T-helper 9 cell (primary cell): ENCODE measurements at regions not wholly inside any gene's neighbourhood (a gene's known extent, or its start where the extent isn't known, plus 50 kb on each side); places are given as distances from the start of the nearest gene placed in this dataset.
"Not testable (repeated sequence)": the region's sequence is repeated elsewhere in the genome, so short reads cannot be mapped to it uniquely, and the experiment has no call there.

Experiments
- DNase-seq: peaks from one replicate; pipeline ENCODE4 v3.0.0-alpha.2; 2020

GRCh38 chr6:14218519-14218800 lies 100.9 kb downstream of the CD83 start:
- DNase-seq, result no peak

- no peak for DNase-seq
Measured at GRCh38 chr6:14221564-14222279, 104.2 kb downstream of the CD83 start.

DNA sequence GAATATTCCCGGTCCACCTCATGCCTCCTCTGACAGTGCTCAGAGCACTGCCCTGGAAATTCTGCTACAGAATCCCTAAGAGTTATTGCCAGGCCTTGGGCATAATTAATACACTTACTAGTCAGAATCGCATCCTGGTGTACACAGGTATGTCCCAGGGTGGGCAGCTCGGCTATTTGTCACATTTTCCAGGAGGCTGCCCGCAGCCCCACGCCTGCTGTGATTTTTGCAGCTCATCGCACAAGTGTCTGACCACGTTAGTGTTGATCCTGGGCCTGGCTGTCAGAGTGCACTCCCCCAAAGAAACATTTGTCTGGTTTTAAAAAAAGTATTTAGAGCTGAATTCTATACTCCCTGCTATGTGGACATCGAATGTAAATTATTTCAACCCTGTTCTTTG lies 105.4 kb downstream of the CD83 start:
- DNase-seq, result no peak

DNA sequence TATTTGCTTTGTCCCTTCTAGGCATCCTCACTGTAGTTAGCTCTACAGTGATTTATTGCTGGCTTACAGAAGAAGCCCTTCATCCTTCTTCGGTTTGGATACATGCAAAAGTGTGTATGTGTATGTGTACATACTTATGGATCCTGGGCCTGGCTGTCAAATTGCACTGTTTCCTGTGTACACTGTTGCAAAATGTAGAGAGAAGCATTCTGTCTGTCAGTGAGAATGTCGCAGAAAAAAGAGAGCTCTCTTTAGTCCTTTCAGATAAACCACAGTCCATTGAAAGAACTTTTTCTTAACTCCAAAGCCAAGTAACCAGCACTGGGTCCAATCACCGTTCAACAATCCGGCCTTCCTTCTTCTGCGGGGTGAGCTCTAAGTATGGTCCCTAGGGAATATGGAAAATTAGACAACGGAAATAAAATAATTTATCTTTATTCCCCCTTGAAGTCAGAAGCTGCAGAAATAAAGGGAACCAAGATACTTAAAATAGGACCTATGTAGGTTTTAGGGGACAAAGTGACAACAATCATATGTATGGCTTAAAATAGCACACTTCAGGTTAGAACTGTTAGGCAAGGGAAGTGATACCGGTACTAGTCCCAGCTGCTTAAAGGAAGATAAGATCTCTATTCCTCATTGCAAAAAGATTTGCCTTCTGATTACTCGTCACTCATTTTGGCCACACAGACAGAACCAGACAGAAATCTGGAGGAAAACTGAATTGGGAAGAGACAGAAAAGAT lies 107.0 kb downstream of the CD83 start:
- no peak for DNase-seq

GRCh38 chr6:14226051-14226660 lies 108.6 kb downstream of the CD83 start:
- no peak for DNase-seq

- no peak for DNase-seq
Measured at GRCh38 chr6:14228571-14228970, 111.0 kb downstream of the CD83 start.

DNA sequence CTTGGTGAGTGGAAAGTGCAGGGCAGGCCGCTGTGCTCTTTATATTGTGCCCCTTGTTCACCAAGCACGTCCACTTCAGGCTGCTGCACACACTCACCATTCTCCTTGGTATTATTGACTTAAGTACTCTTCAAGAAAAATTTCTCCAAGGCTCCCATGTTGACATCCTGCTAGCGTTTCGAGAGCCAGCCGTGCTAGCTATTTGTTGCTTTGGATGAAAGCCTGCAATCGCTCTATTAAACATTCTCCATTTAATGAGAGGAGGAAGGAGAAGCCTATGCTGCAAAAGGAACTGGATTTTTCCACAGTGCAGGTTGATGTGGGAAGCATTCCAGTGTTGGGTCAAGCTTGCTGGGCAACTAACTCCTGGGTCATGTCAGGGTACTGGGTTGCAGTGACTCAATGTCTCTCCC lies 113.5 kb downstream of the CD83 start:
- DNase-seq, result no peak

GRCh38 chr6:14231501-14232280 lies 114.1 kb downstream of the CD83 start:
- no peak for DNase-seq

- no peak for DNase-seq
Measured at GRCh38 chr6:14232889-14233288, 115.3 kb downstream of the CD83 start.

- DNase-seq, result no peak
Measured at GRCh38 chr6:14235653-14236356, 118.2 kb downstream of the CD83 start.

DNA sequence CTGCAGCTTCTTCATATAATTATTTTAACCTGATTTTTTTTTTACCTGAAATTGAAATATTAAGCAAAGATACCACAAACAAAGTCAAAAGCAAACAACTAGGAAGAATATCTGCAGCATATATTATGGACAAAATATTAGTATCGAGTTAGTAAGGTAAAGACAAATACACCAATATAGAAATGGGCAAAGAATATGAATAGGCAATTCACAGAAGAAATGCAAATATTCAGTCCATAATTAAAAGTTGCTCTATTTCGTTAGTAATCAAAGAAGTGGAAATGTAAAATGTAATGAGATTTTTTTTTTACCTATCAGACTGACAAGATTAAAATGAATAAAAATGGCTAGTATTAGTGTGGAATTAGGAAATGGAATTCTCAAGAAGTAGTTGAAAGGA lies 121.5 kb downstream of the CD83 start:
- DNase-seq, result no peak

DNA sequence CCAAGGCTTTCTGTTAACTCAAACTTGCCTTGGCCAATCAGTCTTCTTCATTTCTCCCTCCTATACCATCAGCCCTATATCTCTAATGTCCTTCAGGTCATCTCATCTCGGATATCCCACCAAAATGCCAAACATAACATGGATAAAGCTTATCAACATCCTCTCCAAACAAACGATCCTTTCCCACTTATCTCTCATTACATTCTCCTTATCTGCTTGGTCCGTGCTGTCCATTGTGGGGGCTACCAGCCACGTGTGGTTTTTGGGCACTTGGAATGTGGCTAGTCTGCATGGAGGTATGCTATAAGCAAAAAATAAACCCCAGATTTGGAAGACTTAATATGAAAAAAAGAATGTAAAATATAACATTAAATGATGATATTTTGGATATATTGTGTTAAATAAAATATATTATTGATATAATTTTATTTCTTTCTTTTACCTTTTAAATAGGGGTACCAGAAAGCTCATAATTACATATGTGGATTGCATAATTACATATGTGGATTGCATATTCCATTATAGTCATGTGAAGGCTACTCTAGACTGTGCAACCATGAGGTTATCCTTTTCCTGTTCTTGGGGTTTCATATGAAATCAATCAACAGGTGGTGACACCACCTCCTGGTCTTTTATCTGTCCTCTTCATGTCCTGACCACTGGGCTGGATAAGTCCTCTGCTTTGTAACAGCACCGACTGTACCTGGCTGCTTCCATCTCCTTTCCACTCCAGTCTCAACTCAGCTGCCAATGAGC lies 123.0 kb downstream of the CD83 start:
- no peak for DNase-seq

GRCh38 chr6:14241255-14242070 lies 123.9 kb downstream of the CD83 start:
- DNase-seq, result no peak

DNA sequence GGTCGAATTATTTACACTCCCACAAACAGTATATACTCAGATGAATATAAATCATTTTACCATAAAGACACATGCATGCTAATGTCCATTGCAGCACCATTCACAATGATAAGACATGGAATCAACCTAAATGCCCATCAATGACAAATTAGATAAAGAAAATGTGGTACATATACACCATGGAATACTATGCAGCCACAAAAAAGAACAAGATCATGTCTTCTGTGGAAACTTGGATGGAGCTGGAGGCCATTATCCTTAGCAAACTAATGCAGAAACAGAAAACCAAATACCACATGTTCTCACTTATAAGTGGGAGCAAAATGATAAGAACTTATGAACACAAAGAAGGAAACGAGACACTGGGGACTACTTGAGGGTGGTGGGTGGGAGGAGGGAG lies 125.3 kb downstream of the CD83 start:
- not testable (repeated sequence) for DNase-seq

DNA sequence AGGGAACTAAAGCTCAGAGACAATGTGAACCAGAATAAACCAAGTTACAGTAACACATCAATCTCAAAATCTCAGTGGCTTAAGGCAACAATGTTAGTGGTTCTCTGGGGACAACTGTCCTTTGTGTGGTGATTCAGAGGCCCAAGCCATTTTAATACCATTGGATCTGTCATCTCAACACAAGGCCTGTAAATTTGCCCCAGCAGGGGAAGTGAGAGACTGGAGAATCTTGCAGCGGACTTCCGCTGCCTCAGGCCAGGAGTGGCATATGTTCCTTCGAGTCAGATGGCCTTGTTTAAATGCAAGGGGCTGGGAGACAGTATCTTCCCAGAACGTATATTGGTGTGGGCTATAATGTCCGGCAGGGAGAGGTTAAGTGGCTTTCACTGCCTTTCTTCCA lies 126.0 kb downstream of the CD83 start:
- no peak for DNase-seq

- DNase-seq, result no peak
Measured at GRCh38 chr6:14246876-14247275, 129.3 kb downstream of the CD83 start.

DNA sequence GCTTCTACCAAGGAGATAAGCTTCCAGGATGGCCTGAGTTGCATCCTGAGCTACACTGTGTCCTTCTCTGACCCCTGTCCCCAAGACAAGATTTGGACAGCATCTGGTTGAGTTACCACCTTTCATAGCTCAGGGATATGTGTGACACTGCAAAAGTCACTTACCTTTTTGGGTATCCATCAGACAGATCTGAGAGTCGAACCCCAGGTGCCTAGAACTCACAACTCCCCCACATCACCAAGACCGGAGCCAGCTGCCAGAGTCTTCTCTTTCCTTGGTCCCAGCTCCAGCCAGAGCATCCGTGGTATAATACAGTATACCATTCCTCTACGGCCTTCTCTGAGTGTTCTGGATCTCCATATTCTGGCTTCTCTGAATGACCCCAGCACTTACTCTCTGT lies 133.0 kb downstream of the CD83 start:
- no peak for DNase-seq

- DNase-seq, result no peak
Measured at GRCh38 chr6:14252271-14252850, 134.8 kb downstream of the CD83 start.

DNA sequence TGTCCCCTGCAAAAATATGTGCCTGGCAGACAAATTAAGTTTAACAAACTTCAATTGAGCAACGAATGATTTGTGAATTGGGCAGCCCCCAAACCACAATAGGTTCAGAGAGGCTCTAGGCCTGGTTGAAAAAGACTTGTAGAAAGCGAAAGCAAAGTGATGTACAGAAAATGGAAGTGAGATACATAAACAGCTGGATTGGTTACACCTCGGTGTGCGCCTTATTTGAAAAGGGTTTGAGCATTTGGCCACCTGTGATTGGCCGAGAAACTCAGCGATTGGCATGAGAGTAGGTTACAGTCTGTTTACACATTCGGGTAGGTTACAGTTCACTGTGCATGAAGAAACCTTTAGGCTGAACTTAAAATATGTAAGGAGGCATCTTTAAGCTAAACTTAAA lies 136.9 kb downstream of the CD83 start:
- DNase-seq, result no peak

GRCh38 chr6:14255916-14256315 lies 138.3 kb downstream of the CD83 start:
- no peak for DNase-seq

- DNase-seq, result no peak
Measured at GRCh38 chr6:14258117-14258516, 140.5 kb downstream of the CD83 start.
